ENCODE measurements at regions not wholly inside any gene's neighbourhood (a gene's known extent, or its start where the extent isn't known, plus 50 kb on each side); places are given as distances from the start of the nearest gene placed in this dataset.
A peak's percentile ranks its signal among the peaks of the same experiment; 100 is the strongest.

- Mint-ChIP-seq H3K4me1 (ENCODE audit: low read depth) (peaks cover 34% of the 10 kb centered on the region), H3K9me3 (no peaks in the 10 kb centered on the region), H3K27ac (peak overlapping the region; percentile 93), H3K27me3 (ENCODE audit: insufficient read depth) (peaks cover 6% of the 10 kb centered on the region), H3K4me3 (peak overlapping the region; percentile 95), H3K36me3 (ENCODE audit: low read depth) (peaks cover 8% of the 10 kb centered on the region)
- no peak for TF ChIP-seq CTCF (IDR thresholded peaks at IDR 0.05)
- DNase-seq: no peak
Measured at GRCh38 chr17:411421-412120, 59.0 kb upstream of the RPH3AL start.

- Mint-ChIP-seq H3K4me1 (ENCODE audit: low read depth) (peaks cover 34% of the 10 kb centered on the region), H3K36me3 (ENCODE audit: low read depth) (peaks cover 8% of the 10 kb centered on the region), H3K4me3 (peak overlapping the region; percentile 95), H3K27ac (peak overlapping the region; percentile 93), H3K27me3 (ENCODE audit: insufficient read depth) (peaks cover 6% of the 10 kb centered on the region), H3K9me3 (no peaks in the 10 kb centered on the region)
- peak; percentile 29; the same call in 1 of the 2 replicates for TF ChIP-seq CTCF (IDR thresholded peaks at IDR 0.05)
- DNase-seq: peak; percentile 13
Measured at GRCh38 chr17:410543-411401, 58.2 kb upstream of the RPH3AL start.

- no peak for TF ChIP-seq CTCF (IDR thresholded peaks at IDR 0.05)
- DNase-seq: peak; percentile 97
- Mint-ChIP-seq H3K27ac (peak overlapping the region; percentile 93), H3K27me3 (ENCODE audit: insufficient read depth) (peaks cover 6% of the 10 kb centered on the region), H3K4me1 (ENCODE audit: low read depth) (peaks cover 34% of the 10 kb centered on the region), H3K36me3 (ENCODE audit: low read depth) (peaks cover 8% of the 10 kb centered on the region), H3K4me3 (peak overlapping the region; percentile 95), H3K9me3 (no peaks in the 10 kb centered on the region)
Measured at GRCh38 chr17:409848-410542, 57.4 kb upstream of the RPH3AL start.

- TF ChIP-seq CTCF (IDR thresholded peaks at IDR 0.05): no peak
- H3K9me3 Mint-ChIP-seq: no peaks in the 10 kb centered on the region
- peak overlapping the region; percentile 93 for H3K27ac Mint-ChIP-seq
- peaks cover 7% of the 10 kb centered on the region for H3K27me3 Mint-ChIP-seq (ENCODE audit: insufficient read depth)
- H3K36me3 Mint-ChIP-seq (ENCODE audit: low read depth): peaks cover 6% of the 10 kb centered on the region
- no peak for DNase-seq
- H3K4me1 Mint-ChIP-seq (ENCODE audit: low read depth): peaks cover 34% of the 10 kb centered on the region
- peak overlapping the region; percentile 95 for H3K4me3 Mint-ChIP-seq
Measured at GRCh38 chr17:409308-409847, 56.8 kb upstream of the RPH3AL start.

GRCh38 chr17:404703-405102, 52.1 kb upstream of the RPH3AL start:
- no peak for DNase-seq
- H3K36me3 Mint-ChIP-seq (ENCODE audit: low read depth): no peaks in the 10 kb centered on the region
- H3K27ac Mint-ChIP-seq: no peak overlapping the region

More at GRCh38 chr17:404703-405102, 52.1 kb upstream of the RPH3AL start:
- Mint-ChIP-seq H3K4me3 (no peak overlapping the region), H3K4me1 (ENCODE audit: low read depth) (peaks cover 8% of the 10 kb centered on the region), H3K9me3 (peaks cover 7% of the 10 kb centered on the region; the same call in 1 of the 2 replicates), H3K27me3 (ENCODE audit: insufficient read depth) (peaks cover 3% of the 10 kb centered on the region)
- no peak for TF ChIP-seq CTCF (IDR thresholded peaks at IDR 0.05)

All from HFFc6 (cell line).